ENCODE measurements at regions not wholly inside any gene's neighbourhood (a gene's known extent, or its start where the extent isn't known, plus 50 kb on each side); places are given as distances from the start of the nearest gene placed in this dataset.

GRCh38 chr6:169905041-169905807 lies 153.8 kb downstream of the ERMARD start:
- Histone ChIP-seq H4K20me1 (ENCODE audit: insufficient read depth, low read length) (no peaks in the 10 kb centered on the region), H3K9ac (ENCODE audit: low read length) (peak overlapping the region; percentile 23), H3K27me3 (ENCODE audit: insufficient read depth, low read length) (no peaks in the 10 kb centered on the region), H3K79me2 (ENCODE audit: insufficient read depth, low read length) (no peaks in the 10 kb centered on the region), H3K9me3 (ENCODE audit: insufficient read depth, low read depth, low read length) (no peaks in the 10 kb centered on the region), H3K36me3 (ENCODE audit: insufficient read depth, low read length) (no peaks in the 10 kb centered on the region), H3K27ac (ENCODE audit: low read depth, low read length) (peak overlapping the region; percentile 38), H3K4me3 (ENCODE audit: insufficient read depth, low read depth, low read length) (no peak overlapping the region), H3K4me1 (ENCODE audit: insufficient read depth, low read length) (peaks cover 4% of the 10 kb centered on the region), H2AFZ (ENCODE audit: low read depth, low read length) (peak overlapping the region; percentile 47), H3K4me2 (ENCODE audit: low read length) (peak overlapping the region; percentile 22)
- Mint-ChIP-seq H3K36me3 (ENCODE audit: low read depth, unreplicated experiment) (no peaks in the 10 kb centered on the region), H3K9me3 (ENCODE audit: unreplicated experiment) (no peaks in the 10 kb centered on the region), H3K4me3 (ENCODE audit: unreplicated experiment) (no peak overlapping the region), H3K4me1 (ENCODE audit: low read depth, unreplicated experiment) (peaks cover 13% of the 10 kb centered on the region), H3K27me3 (ENCODE audit: low read depth, unreplicated experiment) (peaks cover 32% of the 10 kb centered on the region), H3K27ac (ENCODE audit: unreplicated experiment) (peak overlapping the region; percentile 64)
- DNase-seq (ENCODE audit: low read depth) = peak; percentile 69
- no peak for TF ChIP-seq CTCF (IDR thresholded peaks at IDR 0.05; ENCODE audit: insufficient read depth, low read depth, low read length)
- TF ChIP-seq EZH2 (IDR thresholded peaks at IDR 0.05; ENCODE audit: insufficient read depth, low read length) = no peak
- no peak for FAIRE-seq

- no peak overlapping the region for H3K27ac Mint-ChIP-seq (ENCODE audit: unreplicated experiment)
- no peak for FAIRE-seq
Observed at GRCh38 chr6:169904051-169904922, 152.9 kb downstream of the ERMARD start.

More at GRCh38 chr6:169904051-169904922, 152.9 kb downstream of the ERMARD start:
- no peak overlapping the region for H3K4me2 ChIP-seq (ENCODE audit: low read length)
- peaks cover 4% of the 10 kb centered on the region for H3K4me1 ChIP-seq (ENCODE audit: insufficient read depth, low read length)
- no peaks in the 10 kb centered on the region for H4K20me1 ChIP-seq (ENCODE audit: insufficient read depth, low read length)
- no peaks in the 10 kb centered on the region for H3K36me3 ChIP-seq (ENCODE audit: insufficient read depth, low read length)
- H3K9ac ChIP-seq (ENCODE audit: low read length) = no peak overlapping the region
- H3K36me3 Mint-ChIP-seq (ENCODE audit: low read depth, unreplicated experiment) = no peaks in the 10 kb centered on the region
- H3K4me1 Mint-ChIP-seq (ENCODE audit: low read depth, unreplicated experiment) = peaks cover 13% of the 10 kb centered on the region
- TF ChIP-seq CTCF (IDR thresholded peaks at IDR 0.05; ENCODE audit: insufficient read depth, low read depth, low read length) (no peak), EZH2 (IDR thresholded peaks at IDR 0.05; ENCODE audit: insufficient read depth, low read length) (no peak)
- no peak for DNase-seq (ENCODE audit: low read depth)
- no peaks in the 10 kb centered on the region for H3K79me2 ChIP-seq (ENCODE audit: insufficient read depth, low read length)
- peaks cover 26% of the 10 kb centered on the region for H3K27me3 Mint-ChIP-seq (ENCODE audit: low read depth, unreplicated experiment)
- H3K4me3 ChIP-seq (ENCODE audit: insufficient read depth, low read depth, low read length) = no peak overlapping the region
- H3K27me3 ChIP-seq (ENCODE audit: insufficient read depth, low read length) = no peaks in the 10 kb centered on the region
- no peak overlapping the region for H2AFZ ChIP-seq (ENCODE audit: low read depth, low read length)
- no peaks in the 10 kb centered on the region for H3K9me3 ChIP-seq (ENCODE audit: insufficient read depth, low read depth, low read length)
- H3K9me3 Mint-ChIP-seq (ENCODE audit: unreplicated experiment) = no peaks in the 10 kb centered on the region
- no peak overlapping the region for H3K4me3 Mint-ChIP-seq (ENCODE audit: unreplicated experiment)
- no peak overlapping the region for H3K27ac ChIP-seq (ENCODE audit: low read depth, low read length)

Measured in astrocyte (in vitro differentiated cells and primary cell).